ENCODE measurements at regions not wholly inside any gene's neighbourhood (a gene's known extent, or its start where the extent isn't known, plus 50 kb on each side); places are given as distances from the start of the nearest gene placed in this dataset.
A peak's percentile ranks its signal among the peaks of the same experiment; 100 is the strongest.

- Histone ChIP-seq H3K9me3 (no peaks in the 10 kb centered on the region), H3K27me3 (no peaks in the 10 kb centered on the region), H3K27ac (no peak overlapping the region), H3K4me3 (no peak overlapping the region), H3K36me3 (no peaks in the 10 kb centered on the region), H3K4me1 (no peaks in the 10 kb centered on the region)
- ATAC-seq, result no peak
- no peak for DNase-seq
- intact Hi-C loops (cut with DNase I), result no loop called here
- TF ChIP-seq POLR2A (IDR thresholded peaks at IDR 0.05) (no peak), CTCF (IDR thresholded peaks at IDR 0.05) (no peak)
- 44% methylated on average over 8 of the region's 8 CpGs for WGBS (ENCODE audit: insufficient coverage, low coverage, low lambda C conversion rate, missing lambda C conversion rate)
Observed at GRCh38 chr10:127678091-127678490, 58.9 kb upstream of the FOXI2 start.

GRCh38 chr10:127679642-127680255 lies 57.2 kb upstream of the FOXI2 start:
- TF ChIP-seq CTCF (IDR thresholded peaks at IDR 0.05) (peak in 1 of 4 donors; percentile 9), POLR2A (IDR thresholded peaks at IDR 0.05) (no peak)
- 24% methylated on average over 2 of the region's 3 CpGs for WGBS (ENCODE audit: insufficient coverage, low coverage, low lambda C conversion rate, missing lambda C conversion rate)
- no peak for DNase-seq
- Histone ChIP-seq H3K4me1 (no peaks in the 10 kb centered on the region), H3K4me3 (no peak overlapping the region), H3K36me3 (no peaks in the 10 kb centered on the region), H3K27me3 (no peaks in the 10 kb centered on the region), H3K27ac (no peak overlapping the region), H3K9me3 (no peaks in the 10 kb centered on the region)
- intact Hi-C loops (cut with DNase I), result no loop called here
- no peak for ATAC-seq
